ENCODE measurements at regions not wholly inside any gene's neighbourhood (a gene's known extent, or its start where the extent isn't known, plus 50 kb on each side); places are given as distances from the start of the nearest gene placed in this dataset.

GRCh38 chr6:164296411-164296810, 881.9 kb downstream of the QKI start:
- TF ChIP-seq CTCF (IDR thresholded peaks at IDR 0.05): no peak
- Histone ChIP-seq H3K27ac (no peak overlapping the region), H3K4me3 (no peak overlapping the region)
- DNase-seq (ENCODE audit: low spot score): no peak

GRCh38 chr6:164294047-164294784, 879.7 kb downstream of the QKI start:
- DNase-seq (ENCODE audit: low spot score): no peak
- no peak for TF ChIP-seq CTCF (IDR thresholded peaks at IDR 0.05)
- no peak overlapping the region for H3K27ac ChIP-seq
- no peak overlapping the region for H3K4me3 ChIP-seq

GRCh38 chr6:164291224-164291623, 876.7 kb downstream of the QKI start:
- no peak overlapping the region for H3K4me3 ChIP-seq
- DNase-seq (ENCODE audit: low spot score): no peak

GRCh38 chr6:164290101-164290500, 875.6 kb downstream of the QKI start:
- H3K4me3 ChIP-seq: no peak overlapping the region
- no peak for DNase-seq (ENCODE audit: low spot score)
- H3K27ac ChIP-seq: no peak overlapping the region
- TF ChIP-seq CTCF (IDR thresholded peaks at IDR 0.05): no peak

More at GRCh38 chr6:164291224-164291623, 876.7 kb downstream of the QKI start:
- no peak overlapping the region for H3K27ac ChIP-seq
- no peak for TF ChIP-seq CTCF (IDR thresholded peaks at IDR 0.05)

- DNase-seq (ENCODE audit: low spot score): no peak
- Histone ChIP-seq H3K27ac (no peak overlapping the region), H3K4me3 (no peak overlapping the region)
- TF ChIP-seq CTCF (IDR thresholded peaks at IDR 0.05): no peak
Measured at GRCh38 chr6:164286011-164286410, 871.5 kb downstream of the QKI start.

GRCh38 chr6:164283574-164283973, 869.1 kb downstream of the QKI start:
- no peak for TF ChIP-seq CTCF (IDR thresholded peaks at IDR 0.05)
- H3K27ac ChIP-seq: no peak overlapping the region
- no peak overlapping the region for H3K4me3 ChIP-seq
- DNase-seq (ENCODE audit: low spot score): no peak

GRCh38 chr6:164276211-164276610, 861.7 kb downstream of the QKI start:
- TF ChIP-seq CTCF (IDR thresholded peaks at IDR 0.05): no peak
- H3K27ac ChIP-seq: no peak overlapping the region
- H3K4me3 ChIP-seq: no peak overlapping the region
- DNase-seq (ENCODE audit: low spot score): no peak
